Erythroblast (primary cell): ENCODE measurements at regions not wholly inside any gene's neighbourhood (a gene's known extent, or its start where the extent isn't known, plus 50 kb on each side); places are given as distances from the start of the nearest gene placed in this dataset.

Experiments used
- GATA1 ChIP-seq: IDR thresholded peaks from 2 replicates; pipeline ENCODE4 v1.6.1; 2011; ENCODE audit warnings: low read depth, mild to moderate bottlenecking, control low read depth, low read length, moderate library complexity
- POLR2A ChIP-seq: IDR thresholded peaks from 2 replicates; pipeline ENCODE4 v1.6.1; 2011; ENCODE audit warnings: mild to moderate bottlenecking, low read length

GRCh38 chr19:30717381-30717780 lies 345.2 kb downstream of the ZNF536 start:
- TF ChIP-seq POLR2A (no peak), GATA1 (no peak)
